GM23338 (cell line): ENCODE measurements at regions not wholly inside any gene's neighbourhood (a gene's known extent, or its start where the extent isn't known, plus 50 kb on each side); places are given as distances from the start of the nearest gene placed in this dataset.
A peak's percentile ranks its signal among the peaks of the same experiment; 100 is the strongest.

Source experiments
- ATAC-seq: fragments of 200-7000 bp; cut with Tn5 transposase; 3 replicates; pipeline ENCODE4 v1.9.1; 2020
- DNase-seq: peaks from one replicate; pipeline ENCODE4 v3.0.0-alpha.2; 2015; ENCODE audit warnings: low spot score
- H2AFZ ChIP-seq: fragments of 200-600 bp; sonication (generic); 2 replicates; pipeline ENCODE4 v1.8.0; 2016; ENCODE audit warnings: antibody characterized with exemption, mild to moderate bottlenecking, moderate library complexity
- H3F3A ChIP-seq: fragments of 200-600 bp; sonication (generic); replicated peaks from 2 replicates; pipeline ENCODE4 v1.8.0; 2017; ENCODE audit warnings: antibody characterized with exemption, mixed run types, low read depth
- H3K27ac ChIP-seq: fragments of 200-600 bp; sonication (generic); 2 replicates; pipeline ENCODE4 v1.6.1; 2016; ENCODE audit warnings: low read depth
- H3K27me3 ChIP-seq: fragments of 200-600 bp; sonication (generic); 2 replicates; pipeline ENCODE4 v1.8.0; 2016; ENCODE audit warnings: mild to moderate bottlenecking, mixed run types, moderate library complexity; ENCODE audit not compliant: insufficient read depth
- H3K36me3 ChIP-seq: fragments of 200-600 bp; sonication (generic); 2 replicates; pipeline ENCODE4 v1.8.0; 2016; ENCODE audit warnings: mild to moderate bottlenecking; ENCODE audit not compliant: insufficient read depth
- H3K4me1 ChIP-seq: fragments of 200-600 bp; sonication (generic); 2 replicates; pipeline ENCODE4 v1.8.0; 2016; ENCODE audit warnings: mild to moderate bottlenecking, moderate library complexity; ENCODE audit not compliant: insufficient read depth
- H3K4me2 ChIP-seq: fragments of 200-600 bp; sonication (generic); 2 replicates; pipeline ENCODE4 v1.7.1; 2017; ENCODE audit warnings: mixed run types
- H3K4me3 ChIP-seq: fragments of 200-600 bp; sonication (generic); 2 replicates; pipeline ENCODE4 v1.6.1; 2016; ENCODE audit warnings: mixed run types
- H3K79me2 ChIP-seq: fragments of 200-600 bp; sonication (generic); replicated peaks from 2 replicates; pipeline ENCODE4 v1.8.0; 2017; ENCODE audit warnings: mild to moderate bottlenecking; ENCODE audit not compliant: insufficient read depth
- H3K9me2 ChIP-seq: fragments of 200-600 bp; sonication (generic); 2 replicates; pipeline ENCODE4 v1.8.0; 2017; ENCODE audit not compliant: insufficient read depth
- H4K20me1 ChIP-seq: fragments of 200-600 bp; sonication (generic); replicated peaks from 2 replicates; pipeline ENCODE4 v1.8.0; 2017; ENCODE audit warnings: mild to moderate bottlenecking; ENCODE audit not compliant: insufficient read depth
- H3K27ac Mint-ChIP-seq: 2 replicates; pipeline ENCODE4 v1.8.0; 2020; ENCODE audit warnings: inconsistent platforms, mild to moderate bottlenecking, moderate library complexity, mixed read lengths
- H3K27me3 Mint-ChIP-seq: 3 replicates; pipeline ENCODE4 v1.8.0; 2022; ENCODE audit warnings: low read depth, mild to moderate bottlenecking, moderate library complexity, mixed read lengths, inconsistent platforms; ENCODE audit not compliant: insufficient read depth, poor library complexity
- H3K36me3 Mint-ChIP-seq: 3 replicates; pipeline ENCODE4 v1.8.0; 2021; ENCODE audit warnings: low read depth, mild to moderate bottlenecking, inconsistent platforms, moderate library complexity, mixed read lengths
- H3K4me1 Mint-ChIP-seq: 3 replicates; pipeline ENCODE4 v1.8.0; 2020; ENCODE audit warnings: mild to moderate bottlenecking, inconsistent platforms, mixed read lengths
- H3K4me3 Mint-ChIP-seq: 3 replicates; pipeline ENCODE4 v1.8.0; 2021; ENCODE audit warnings: moderate library complexity, mild to moderate bottlenecking, inconsistent platforms, mixed read lengths
- H3K9me3 Mint-ChIP-seq: 3 replicates; pipeline ENCODE4 v1.8.0; 2020; ENCODE audit warnings: moderate library complexity, mild to moderate bottlenecking, inconsistent platforms, mixed read lengths
- CREB1 ChIP-seq: fragments of 250-450 bp; sonication (Bioruptor Pico); IDR thresholded peaks from 2 replicates; pipeline ENCODE4 v1.5.0; 2020; ENCODE audit warnings: low read depth, mild to moderate bottlenecking, moderate library complexity
- ETS1 ChIP-seq: IDR thresholded peaks from 2 replicates; pipeline ENCODE4 v1.6.1; 2016; ENCODE audit warnings: antibody characterized with exemption
- EZH2 ChIP-seq: fragments of 200-600 bp; sonication (generic); IDR thresholded peaks from one replicate; pipeline ENCODE4 v1.8.0; 2017; ENCODE audit warnings: antibody characterized with exemption, mild to moderate bottlenecking, low read depth; ENCODE audit not compliant: unreplicated experiment
- EZH2phosphoT487 ChIP-seq: fragments of 200-600 bp; sonication (generic); IDR thresholded peaks from one replicate; pipeline ENCODE4 v1.8.1; 2018; ENCODE audit warnings: antibody characterized with exemption; ENCODE audit not compliant: unreplicated experiment
- JUNB ChIP-seq: IDR thresholded peaks from one replicate; pipeline ENCODE4 v1.6.1; 2016; ENCODE audit warnings: antibody characterized with exemption; ENCODE audit not compliant: unreplicated experiment
- NANOG ChIP-seq: IDR thresholded peaks from 2 replicates; pipeline ENCODE4 v1.6.1; 2016; ENCODE audit warnings: antibody characterized with exemption, borderline replicate concordance
- POLR2AphosphoS5 ChIP-seq: IDR thresholded peaks from 2 replicates; pipeline ENCODE4 v1.6.1; 2016; ENCODE audit warnings: antibody characterized with exemption, low read depth
- STAT1 ChIP-seq: IDR thresholded peaks from one replicate; pipeline ENCODE4 v1.6.1; 2016; ENCODE audit warnings: antibody characterized with exemption; ENCODE audit not compliant: unreplicated experiment
- ZNF114 ChIP-seq: fragments of 250-450 bp; sonication (Bioruptor Pico); IDR thresholded peaks from 2 replicates; pipeline ENCODE4 v1.5.0; 2020; ENCODE audit warnings: mild to moderate bottlenecking, moderate library complexity
- ZNF331 ChIP-seq: fragments of 250-450 bp; sonication (Bioruptor Pico); IDR thresholded peaks from 2 replicates; pipeline ENCODE4 v1.5.0; 2020; ENCODE audit warnings: low read depth, mild to moderate bottlenecking, moderate library complexity
- TF ChIP-seq, protein P1 (sequence below), 2 experiments: fragments of 200-600 bp in 1 of 2; sonication (generic) in 1 of 2; conservative IDR thresholded peaks; 2 replicates each; pipeline versions ENCODE4 v1.5.1 to v1.6.1; 2016 to 2017; ENCODE audit warnings: antibody characterized with exemption in 2 of 2, low read depth in 2 of 2, mild to moderate bottlenecking in 2 of 2, moderate library complexity in 1 of 2
- TF ChIP-seq, protein P2 (sequence below): IDR thresholded peaks from one replicate; pipeline ENCODE4 v1.6.1; 2018; ENCODE audit warnings: antibody characterized with exemption; ENCODE audit not compliant: unreplicated experiment
- TF ChIP-seq, protein P3 (sequence below): fragments of 250-450 bp; sonication (Bioruptor Pico); IDR thresholded peaks from 2 replicates; pipeline ENCODE4 v1.5.0; 2020; ENCODE audit warnings: mild to moderate bottlenecking, moderate library complexity

GRCh38 chr1:232579466-232579865 is 50.5 kb downstream of the SIPA1L2 start:
- Histone ChIP-seq H3K4me3 (no peak overlapping the region), H3K79me2 (no peaks in the 10 kb centered on the region), H3K4me2 (peak overlapping the region; percentile 2), H3K4me1 (peaks cover 43% of the 10 kb centered on the region), H2AFZ (no peak overlapping the region), H3K9me2 (peaks cover 9% of the 10 kb centered on the region; the same call in 1 of the 2 replicates), H4K20me1 (no peaks in the 10 kb centered on the region; the same call in 1 of the 2 replicates), H3K27me3 (no peaks in the 10 kb centered on the region), H3K36me3 (no peaks in the 10 kb centered on the region), H3F3A (no peaks in the 10 kb centered on the region), H3K27ac (0 out of 2 replicates have a peak overlapping the region, but pooled peaks have one; percentile 45)
- H3K27ac Mint-ChIP-seq, result no peak overlapping the region
- TF ChIP-seq, protein P1, sequence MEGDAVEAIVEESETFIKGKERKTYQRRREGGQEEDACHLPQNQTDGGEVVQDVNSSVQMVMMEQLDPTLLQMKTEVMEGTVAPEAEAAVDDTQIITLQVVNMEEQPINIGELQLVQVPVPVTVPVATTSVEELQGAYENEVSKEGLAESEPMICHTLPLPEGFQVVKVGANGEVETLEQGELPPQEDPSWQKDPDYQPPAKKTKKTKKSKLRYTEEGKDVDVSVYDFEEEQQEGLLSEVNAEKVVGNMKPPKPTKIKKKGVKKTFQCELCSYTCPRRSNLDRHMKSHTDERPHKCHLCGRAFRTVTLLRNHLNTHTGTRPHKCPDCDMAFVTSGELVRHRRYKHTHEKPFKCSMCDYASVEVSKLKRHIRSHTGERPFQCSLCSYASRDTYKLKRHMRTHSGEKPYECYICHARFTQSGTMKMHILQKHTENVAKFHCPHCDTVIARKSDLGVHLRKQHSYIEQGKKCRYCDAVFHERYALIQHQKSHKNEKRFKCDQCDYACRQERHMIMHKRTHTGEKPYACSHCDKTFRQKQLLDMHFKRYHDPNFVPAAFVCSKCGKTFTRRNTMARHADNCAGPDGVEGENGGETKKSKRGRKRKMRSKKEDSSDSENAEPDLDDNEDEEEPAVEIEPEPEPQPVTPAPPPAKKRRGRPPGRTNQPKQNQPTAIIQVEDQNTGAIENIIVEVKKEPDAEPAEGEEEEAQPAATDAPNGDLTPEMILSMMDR (conservative IDR thresholded peaks at IDR 0.05; ENCODE audit: low read depth in 2 of 2), result no peak
- TF ChIP-seq EZH2phosphoT487, result no peak
- TF ChIP-seq JUNB, result no peak
- no peak for TF ChIP-seq STAT1
- no peak for TF ChIP-seq ZNF114
- no peak for TF ChIP-seq ZNF331 (CRISPR knock-in tag)
- TF ChIP-seq POLR2AphosphoS5, result no peak
- TF ChIP-seq, protein P2, sequence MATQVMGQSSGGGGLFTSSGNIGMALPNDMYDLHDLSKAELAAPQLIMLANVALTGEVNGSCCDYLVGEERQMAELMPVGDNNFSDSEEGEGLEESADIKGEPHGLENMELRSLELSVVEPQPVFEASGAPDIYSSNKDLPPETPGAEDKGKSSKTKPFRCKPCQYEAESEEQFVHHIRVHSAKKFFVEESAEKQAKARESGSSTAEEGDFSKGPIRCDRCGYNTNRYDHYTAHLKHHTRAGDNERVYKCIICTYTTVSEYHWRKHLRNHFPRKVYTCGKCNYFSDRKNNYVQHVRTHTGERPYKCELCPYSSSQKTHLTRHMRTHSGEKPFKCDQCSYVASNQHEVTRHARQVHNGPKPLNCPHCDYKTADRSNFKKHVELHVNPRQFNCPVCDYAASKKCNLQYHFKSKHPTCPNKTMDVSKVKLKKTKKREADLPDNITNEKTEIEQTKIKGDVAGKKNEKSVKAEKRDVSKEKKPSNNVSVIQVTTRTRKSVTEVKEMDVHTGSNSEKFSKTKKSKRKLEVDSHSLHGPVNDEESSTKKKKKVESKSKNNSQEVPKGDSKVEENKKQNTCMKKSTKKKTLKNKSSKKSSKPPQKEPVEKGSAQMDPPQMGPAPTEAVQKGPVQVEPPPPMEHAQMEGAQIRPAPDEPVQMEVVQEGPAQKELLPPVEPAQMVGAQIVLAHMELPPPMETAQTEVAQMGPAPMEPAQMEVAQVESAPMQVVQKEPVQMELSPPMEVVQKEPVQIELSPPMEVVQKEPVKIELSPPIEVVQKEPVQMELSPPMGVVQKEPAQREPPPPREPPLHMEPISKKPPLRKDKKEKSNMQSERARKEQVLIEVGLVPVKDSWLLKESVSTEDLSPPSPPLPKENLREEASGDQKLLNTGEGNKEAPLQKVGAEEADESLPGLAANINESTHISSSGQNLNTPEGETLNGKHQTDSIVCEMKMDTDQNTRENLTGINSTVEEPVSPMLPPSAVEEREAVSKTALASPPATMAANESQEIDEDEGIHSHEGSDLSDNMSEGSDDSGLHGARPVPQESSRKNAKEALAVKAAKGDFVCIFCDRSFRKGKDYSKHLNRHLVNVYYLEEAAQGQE, result no peak
- TF ChIP-seq, protein P3, sequence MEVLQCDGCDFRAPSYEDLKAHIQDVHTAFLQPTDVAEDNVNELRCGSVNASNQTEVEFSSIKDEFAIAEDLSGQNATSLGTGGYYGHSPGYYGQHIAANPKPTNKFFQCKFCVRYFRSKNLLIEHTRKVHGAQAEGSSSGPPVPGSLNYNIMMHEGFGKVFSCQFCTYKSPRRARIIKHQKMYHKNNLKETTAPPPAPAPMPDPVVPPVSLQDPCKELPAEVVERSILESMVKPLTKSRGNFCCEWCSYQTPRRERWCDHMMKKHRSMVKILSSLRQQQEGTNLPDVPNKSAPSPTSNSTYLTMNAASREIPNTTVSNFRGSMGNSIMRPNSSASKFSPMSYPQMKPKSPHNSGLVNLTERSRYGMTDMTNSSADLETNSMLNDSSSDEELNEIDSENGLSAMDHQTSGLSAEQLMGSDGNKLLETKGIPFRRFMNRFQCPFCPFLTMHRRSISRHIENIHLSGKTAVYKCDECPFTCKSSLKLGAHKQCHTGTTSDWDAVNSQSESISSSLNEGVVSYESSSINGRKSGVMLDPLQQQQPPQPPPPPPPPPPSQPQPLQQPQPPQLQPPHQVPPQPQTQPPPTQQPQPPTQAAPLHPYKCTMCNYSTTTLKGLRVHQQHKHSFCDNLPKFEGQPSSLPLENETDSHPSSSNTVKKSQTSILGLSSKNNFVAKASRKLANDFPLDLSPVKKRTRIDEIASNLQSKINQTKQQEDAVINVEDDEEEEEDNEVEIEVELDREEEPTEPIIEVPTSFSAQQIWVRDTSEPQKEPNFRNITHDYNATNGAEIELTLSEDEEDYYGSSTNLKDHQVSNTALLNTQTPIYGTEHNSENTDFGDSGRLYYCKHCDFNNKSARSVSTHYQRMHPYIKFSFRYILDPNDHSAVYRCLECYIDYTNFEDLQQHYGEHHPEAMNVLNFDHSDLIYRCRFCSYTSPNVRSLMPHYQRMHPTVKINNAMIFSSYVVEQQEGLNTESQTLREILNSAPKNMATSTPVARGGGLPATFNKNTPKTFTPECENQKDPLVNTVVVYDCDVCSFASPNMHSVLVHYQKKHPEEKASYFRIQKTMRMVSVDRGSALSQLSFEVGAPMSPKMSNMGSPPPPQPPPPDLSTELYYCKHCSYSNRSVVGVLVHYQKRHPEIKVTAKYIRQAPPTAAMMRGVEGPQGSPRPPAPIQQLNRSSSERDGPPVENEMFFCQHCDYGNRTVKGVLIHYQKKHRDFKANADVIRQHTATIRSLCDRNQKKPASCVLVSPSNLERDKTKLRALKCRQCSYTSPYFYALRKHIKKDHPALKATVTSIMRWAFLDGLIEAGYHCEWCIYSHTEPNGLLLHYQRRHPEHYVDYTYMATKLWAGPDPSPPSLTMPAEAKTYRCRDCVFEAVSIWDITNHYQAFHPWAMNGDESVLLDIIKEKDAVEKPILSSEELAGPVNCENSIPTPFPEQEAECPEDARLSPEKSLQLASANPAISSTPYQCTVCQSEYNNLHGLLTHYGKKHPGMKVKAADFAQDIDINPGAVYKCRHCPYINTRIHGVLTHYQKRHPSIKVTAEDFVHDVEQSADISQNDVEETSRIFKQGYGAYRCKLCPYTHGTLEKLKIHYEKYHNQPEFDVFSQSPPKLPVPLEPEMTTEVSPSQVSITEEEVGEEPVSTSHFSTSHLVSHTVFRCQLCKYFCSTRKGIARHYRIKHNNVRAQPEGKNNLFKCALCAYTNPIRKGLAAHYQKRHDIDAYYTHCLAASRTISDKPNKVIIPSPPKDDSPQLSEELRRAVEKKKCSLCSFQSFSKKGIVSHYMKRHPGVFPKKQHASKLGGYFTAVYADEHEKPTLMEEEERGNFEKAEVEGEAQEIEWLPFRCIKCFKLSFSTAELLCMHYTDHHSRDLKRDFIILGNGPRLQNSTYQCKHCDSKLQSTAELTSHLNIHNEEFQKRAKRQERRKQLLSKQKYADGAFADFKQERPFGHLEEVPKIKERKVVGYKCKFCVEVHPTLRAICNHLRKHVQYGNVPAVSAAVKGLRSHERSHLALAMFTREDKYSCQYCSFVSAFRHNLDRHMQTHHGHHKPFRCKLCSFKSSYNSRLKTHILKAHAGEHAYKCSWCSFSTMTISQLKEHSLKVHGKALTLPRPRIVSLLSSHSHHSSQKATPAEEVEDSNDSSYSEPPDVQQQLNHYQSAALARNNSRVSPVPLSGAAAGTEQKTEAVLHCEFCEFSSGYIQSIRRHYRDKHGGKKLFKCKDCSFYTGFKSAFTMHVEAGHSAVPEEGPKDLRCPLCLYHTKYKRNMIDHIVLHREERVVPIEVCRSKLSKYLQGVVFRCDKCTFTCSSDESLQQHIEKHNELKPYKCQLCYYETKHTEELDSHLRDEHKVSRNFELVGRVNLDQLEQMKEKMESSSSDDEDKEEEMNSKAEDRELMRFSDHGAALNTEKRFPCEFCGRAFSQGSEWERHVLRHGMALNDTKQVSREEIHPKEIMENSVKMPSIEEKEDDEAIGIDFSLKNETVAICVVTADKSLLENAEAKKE (CRISPR knock-in tag), result no peak
- no peak for TF ChIP-seq ETS1
- no peak for TF ChIP-seq CREB1 (CRISPR knock-in tag)
- no peak for TF ChIP-seq EZH2
- no peak for TF ChIP-seq NANOG
- DNase-seq (no peak), ATAC-seq (no peak)
- peaks cover 2% of the 10 kb centered on the region for H3K27me3 Mint-ChIP-seq
- H3K4me1 Mint-ChIP-seq, result peaks cover 53% of the 10 kb centered on the region
- H3K9me3 Mint-ChIP-seq, result no peaks in the 10 kb centered on the region
- no peak overlapping the region for H3K4me3 Mint-ChIP-seq
- no peaks in the 10 kb centered on the region for H3K36me3 Mint-ChIP-seq
